Cerebellar cortex (tissue), 1 donor: ENCODE measurements at regions not wholly inside any gene's neighbourhood (a gene's known extent, or its start where the extent isn't known, plus 50 kb on each side); places are given as distances from the start of the nearest gene placed in this dataset.

Experiments
- DNase-seq: peaks from one replicate; pipeline ENCODE4 v3.0.0-alpha.2; 2015; ENCODE audit warnings: low spot score

DNA sequence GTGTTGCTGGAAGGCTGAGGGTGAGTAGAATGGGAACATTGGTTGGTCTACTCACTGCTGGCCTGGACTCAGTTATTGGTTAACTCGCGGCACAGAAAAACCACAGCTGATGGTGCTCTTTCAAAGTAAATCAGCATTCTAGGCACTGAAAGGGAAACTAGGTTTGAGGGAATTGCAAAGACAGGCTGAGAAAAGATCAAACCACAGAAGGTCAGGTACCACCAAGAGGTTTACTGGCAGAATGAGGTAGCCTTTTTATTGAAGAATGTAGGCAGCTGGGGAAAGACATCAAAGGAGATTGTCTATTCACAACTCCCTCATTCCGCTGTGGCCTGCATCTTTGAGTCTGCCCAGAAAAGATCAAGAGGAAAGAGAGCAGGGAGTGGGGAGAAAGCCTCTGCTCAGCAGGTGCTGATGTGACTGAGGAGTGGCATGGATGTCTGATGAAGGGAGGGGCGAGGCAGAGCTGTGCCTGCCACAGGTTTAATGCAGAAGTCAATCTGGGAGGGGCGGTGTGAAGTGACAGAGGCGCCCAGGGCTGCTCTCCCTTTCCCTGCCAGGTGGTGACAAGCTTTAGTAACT is 255.5 kb downstream of the MAN2A1 start:
- no peak for DNase-seq

DNA sequence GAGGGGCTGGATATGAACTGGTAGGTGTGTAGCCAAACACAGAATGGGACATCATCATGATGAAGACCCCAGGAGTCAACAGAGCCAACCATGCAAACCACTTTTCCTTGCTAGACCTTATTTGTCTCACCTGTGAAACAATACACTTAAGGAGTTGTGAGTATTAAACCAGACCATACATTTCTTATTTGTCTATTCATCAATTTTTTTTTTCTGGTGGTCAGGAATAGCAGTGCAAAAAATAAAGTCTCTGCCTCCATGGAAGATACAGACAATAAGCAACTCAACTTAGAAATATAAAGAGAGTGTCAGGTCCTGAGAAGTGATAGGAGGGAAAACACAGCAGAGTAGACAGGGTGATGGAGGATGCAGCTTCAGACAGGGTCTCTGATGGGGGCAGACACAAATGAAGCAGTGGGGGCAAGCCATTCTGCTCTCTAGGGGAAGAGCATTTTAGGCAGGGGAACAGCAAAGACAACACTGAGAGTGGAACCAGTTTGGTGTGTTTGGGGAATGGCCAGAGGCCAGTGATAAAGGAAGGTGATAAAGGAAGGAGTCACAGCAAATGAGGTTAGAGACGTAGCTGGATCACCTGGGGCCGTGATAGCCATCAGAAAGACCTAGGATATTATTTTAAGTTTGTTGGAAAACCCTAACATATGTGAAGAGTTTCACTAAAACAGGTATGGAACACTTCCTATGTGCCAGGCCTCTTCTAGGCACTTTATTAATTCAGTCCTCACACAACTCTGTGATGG is 256.2 kb downstream of the MAN2A1 start:
- no peak for DNase-seq

DNA sequence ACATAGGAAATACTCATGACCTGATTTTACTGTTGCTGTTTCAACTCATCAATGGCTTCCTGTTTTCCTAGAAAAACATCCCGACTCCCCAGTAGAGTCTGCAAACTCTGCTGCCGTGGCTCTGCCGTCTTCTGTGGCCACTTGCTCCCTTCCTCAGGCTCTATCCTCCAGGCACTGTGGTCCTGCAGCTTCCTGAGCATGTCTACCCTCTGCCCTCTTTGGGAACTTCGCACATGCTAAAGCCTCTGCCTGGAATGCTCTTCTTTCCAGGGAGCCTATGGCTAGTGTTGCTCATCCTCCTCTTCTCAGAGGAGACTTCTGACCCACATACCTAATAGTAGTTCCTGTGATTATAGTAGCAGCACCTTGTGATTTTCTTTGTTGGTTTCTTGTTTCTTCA is 256.9 kb downstream of the MAN2A1 start:
- DNase-seq, result no peak

DNA sequence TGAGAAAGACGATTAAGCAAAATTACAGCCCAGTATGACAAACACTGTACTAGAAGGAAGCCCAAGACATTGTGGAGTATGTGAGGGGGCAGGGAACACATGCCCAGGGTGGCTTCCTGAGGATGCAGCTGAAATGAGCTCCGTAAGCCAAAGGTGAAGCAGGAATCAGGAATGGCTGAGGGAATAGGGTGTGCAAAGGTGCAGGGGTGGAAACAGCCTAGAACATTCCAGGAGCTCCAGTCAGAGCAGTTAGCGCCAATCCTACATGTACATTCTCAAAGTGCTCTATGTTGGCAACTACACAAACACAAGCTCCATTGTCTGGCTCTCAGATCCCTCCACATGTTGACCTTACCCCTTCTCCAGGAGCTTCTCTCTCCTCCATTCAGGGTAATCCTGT is 257.9 kb downstream of the MAN2A1 start:
- no peak for DNase-seq

DNA sequence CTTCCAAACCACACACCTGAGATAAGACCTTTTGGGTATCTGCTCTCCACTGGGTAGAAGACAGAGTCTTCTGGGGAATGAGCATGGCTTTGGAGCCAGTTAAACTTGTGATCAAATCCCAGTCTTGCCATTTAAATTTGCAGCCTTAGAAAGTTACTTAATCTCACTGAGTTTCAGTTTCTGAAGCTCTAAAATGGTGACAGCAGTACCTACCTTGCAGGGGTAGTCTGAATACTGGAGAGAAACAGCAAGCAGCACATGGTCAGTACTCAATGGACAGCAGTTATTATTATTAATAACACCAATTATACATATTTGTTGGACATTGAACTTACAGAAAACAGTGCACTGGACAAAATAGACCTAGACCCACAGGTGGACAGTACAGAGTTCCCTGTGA is 260.9 kb downstream of the MAN2A1 start:
- no peak for DNase-seq

DNA sequence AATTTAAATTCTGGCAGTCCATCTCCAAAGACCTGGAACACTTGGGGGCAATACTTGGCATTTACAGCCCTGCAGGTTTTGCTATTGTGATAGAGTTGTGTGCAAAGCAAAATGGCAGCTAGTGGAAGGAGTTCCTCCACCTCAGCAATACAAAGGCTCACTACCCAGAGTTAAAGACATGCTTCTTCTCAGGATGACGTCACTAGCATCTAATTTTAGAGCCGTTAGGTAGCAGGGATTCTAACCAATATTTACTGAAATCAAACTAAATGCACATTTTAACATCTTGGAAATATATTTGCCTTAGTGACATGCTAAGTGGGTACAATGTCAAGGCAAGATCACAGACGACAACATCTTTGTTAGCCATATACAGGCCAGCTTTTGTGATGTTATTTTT is 261.6 kb downstream of the MAN2A1 start:
- DNase-seq, result no peak

DNA sequence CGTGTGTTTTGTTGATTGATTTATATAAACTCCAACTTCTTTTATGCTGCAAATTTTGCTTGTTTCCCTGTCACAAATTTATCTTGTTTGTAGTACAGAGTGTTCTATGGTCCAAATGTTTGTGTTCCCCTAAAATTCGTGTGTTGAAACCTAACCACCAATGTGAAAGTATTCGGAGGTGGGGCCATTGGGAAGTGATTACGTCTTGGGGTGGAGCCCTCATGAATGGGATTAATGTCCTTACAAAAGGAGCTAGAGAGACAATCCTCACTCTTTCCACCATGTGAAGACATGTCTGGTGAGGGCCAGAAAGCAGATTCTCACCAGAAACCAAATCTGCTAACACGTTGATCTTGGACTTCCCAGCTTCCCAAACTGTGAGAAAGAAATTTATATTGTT is 262.0 kb downstream of the MAN2A1 start:
- DNase-seq, result no peak

DNA sequence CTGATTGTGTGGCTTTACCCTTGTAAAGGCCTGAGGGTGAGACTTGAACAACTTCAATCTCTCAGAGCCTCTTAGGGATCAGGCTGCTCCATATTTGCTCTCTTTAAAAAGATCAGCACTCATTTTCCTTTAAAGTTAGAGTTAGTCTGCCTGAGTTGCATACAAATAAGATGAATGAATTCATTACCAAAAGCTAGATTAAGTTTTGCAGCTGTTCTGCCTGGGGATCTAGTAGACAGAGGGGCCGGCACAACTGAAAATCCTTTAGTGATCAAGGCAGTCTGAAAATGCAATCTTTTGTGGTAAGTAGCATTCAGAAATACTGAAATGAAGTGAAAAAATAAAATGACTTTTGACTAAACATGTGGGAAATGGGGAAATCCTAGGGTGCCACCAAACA is 264.0 kb downstream of the MAN2A1 start:
- no peak for DNase-seq

DNA sequence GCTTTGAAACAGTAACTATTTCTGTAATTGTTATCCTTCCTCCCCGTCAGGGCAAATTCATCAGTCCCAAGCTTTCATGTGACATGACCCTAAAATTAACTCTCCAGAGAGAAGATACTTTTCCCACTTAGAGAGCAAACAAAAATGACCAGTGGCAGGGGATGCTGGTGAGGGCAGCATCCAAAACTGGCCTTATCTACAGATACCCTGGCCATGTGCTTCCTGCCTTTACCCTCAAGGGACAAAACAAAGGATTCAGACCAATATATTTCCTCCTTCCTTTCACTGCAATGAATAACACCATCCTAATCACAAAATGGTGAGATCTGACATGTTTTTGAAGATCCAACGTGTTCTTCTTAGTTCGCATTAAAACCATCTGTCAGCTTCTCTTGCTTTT is 267.2 kb downstream of the MAN2A1 start:
- DNase-seq, result no peak

DNA sequence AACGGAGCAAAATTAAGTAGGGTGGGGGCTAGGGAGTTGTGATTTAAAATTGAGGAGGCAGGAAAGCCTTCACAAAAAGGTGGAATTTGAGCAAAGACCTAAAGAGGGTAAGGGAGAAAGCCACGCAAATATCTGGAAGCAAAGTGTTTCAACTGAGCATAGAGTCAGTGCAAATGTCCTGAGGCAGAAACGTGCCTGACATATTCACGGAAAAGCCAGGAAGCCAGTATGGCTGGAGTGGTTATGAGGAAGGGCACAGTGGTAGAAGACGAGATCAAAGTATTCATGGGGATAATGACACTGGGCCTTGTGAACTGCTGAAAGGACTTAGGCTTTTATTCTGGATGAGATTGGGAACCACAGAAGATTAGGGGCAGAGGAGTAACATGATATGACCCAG is 268.4 kb downstream of the MAN2A1 start:
- no peak for DNase-seq

DNA sequence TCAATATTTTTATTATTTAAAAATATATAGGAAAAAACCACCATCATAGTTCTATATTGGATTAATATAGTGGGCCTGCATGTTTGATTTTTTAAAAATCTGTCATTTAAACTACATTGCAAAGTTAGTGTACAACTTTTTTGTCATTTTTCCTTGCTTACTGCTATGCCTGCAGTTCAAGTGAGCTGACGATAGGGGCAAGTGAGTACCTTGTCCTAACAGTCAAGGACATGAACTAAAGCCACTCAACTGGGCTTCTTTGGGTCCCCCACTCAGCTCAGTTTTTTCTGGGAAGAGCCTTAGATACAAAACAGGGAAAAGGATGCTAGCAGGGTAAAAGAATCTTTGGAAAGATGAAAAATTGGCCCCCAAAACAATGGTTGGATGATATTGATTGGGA is 269.9 kb downstream of the MAN2A1 start:
- no peak for DNase-seq

DNA sequence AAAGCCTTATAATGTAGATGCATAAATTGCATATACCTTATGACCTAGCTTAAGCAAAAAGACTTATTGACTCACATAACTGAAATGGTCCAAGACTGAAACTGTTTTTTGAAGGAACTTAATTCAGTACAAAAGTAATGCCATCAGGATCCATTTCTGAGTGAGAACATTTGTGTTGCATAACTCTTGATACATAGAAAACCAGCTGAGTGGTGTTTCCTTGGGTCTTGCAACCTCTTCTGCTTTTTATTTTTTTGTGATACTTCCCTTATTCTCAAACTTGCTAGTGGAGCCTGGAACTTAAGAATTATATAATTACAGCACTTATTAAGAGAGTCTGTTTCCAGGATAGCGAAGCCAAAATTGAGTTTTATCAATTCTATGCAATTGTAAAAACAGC is 272.0 kb downstream of the MAN2A1 start:
- no peak for DNase-seq

DNA sequence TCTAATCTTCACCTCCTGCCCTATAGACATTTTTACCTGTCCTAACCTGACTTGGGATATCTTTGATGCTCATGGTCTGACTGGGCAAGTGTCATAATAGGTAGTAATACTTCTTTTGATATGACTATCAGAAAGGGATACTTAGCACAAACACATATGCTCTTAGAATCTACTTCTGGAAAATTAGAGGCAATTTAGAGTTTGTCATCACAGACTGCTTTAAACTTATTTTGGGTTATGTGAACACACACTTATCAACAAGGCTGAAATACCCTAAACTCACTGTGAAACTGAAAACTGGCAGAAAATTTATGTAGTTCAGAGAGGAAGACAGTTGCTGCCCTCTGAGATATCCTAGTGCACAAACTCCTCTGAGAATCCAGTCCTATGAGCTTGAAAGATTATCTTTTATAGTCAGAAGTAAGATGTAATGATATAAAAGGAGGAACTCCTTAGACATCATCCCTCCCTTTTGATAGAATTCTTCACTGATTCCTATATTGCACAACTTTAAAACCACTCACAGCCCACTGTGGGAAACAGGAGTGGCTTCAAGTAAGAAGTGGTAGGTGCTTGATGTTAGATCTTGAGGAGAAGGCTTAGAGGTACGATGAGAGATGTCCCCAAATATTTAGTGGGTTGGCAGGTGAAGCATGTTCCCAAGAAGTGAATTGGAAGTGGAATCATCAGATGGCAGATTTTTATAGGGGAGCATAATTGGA is 273.3 kb downstream of the MAN2A1 start:
- no peak for DNase-seq

DNA sequence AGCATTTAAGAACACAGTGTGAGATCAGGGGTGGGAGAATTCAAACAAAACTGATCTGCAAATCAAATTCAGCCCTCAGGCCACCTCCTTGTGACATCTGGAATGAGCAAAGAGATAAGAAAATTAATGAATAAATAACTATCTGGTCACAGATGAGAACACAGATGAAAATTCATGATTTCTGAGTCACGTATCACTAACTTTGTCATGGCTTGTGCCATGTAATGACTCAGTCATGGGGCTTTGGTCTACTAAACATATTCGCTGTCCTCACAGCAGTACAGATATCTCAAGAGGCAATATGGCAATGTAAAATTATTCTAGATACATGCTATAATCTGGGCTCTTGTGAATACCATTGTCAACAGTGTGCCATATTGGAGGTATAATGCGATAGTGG is 274.4 kb downstream of the MAN2A1 start:
- no peak for DNase-seq

DNA sequence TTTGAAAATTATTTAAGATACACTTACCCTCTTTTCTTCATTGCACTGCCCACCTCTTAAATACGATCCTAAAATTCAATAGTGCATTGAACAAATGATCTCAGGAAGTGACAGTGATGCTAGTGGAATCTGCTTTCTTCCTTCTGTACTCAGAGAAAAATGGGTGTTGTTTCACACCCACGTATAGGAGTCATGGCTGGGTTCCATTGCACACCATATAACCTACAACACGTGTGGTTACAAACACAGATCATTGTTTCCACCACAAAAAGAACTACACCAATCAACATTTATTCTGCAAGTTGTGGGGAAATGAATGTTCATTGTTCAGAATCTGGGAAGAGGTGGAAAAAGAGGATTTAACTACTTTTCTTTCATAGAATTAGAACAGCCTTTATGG is 275.9 kb downstream of the MAN2A1 start:
- DNase-seq, result no peak

DNA sequence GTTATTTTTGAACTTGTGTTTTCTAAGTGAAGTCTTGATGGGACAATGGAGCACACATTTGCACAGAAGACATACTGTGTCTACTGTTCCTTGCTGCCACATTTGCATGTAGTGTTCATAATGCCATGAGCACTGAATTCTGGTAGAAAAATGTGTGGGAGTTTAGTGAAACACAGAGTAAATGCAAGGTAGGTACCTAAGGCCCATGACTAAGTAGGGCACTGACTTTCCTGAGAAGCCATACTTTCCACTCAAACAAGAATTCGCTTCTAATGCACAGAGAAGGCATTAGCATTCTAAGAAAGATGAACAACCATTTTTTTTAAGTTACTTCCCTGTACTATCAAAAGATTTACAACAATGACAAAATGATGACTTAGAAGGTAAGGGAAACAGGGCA is 282.2 kb downstream of the MAN2A1 start:
- DNase-seq, result no peak

DNA sequence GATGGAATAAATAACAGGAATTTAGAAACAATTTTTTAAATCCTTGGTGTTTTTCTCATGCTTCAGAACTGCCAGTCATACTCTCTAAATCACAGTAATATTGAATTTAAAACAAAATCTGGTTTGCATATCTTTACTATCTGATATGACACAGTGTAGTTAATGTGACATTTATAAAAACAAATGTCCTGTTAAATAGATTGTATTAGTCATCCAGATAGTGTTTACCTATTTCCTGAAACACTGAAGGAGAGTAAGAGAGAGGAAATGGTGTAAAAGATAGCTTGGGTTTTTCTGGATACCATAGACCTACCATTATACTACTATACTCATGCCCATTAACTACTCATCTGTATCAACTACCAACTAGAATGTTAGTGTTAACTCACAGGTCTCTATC is 292.3 kb downstream of the MAN2A1 start:
- no peak for DNase-seq

DNA sequence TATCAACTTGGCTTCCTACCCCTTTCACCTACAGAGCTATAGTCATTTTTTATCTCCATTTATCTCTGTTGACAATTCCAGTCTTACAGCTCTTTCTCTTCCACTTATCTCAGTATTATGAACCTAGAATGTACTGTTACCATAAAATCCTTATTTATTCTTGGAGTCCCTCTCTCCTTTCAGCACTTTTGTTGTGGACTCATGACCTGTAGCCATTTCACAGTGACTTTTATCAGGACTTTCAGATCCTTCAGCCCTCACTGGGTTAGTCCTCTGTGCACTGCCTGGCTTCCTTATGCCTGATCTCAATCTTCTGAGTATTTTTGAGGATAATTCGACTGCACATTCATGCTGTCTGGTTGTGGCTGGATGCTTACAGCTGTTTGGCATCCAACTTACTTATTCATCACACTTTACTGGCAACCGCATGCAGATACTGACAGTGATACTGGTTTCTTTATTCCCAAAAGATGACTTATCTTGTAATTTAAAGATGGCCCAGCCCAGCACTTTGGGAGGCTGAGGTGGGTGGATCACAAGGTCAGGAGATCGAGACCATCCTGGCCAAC is 293.3 kb downstream of the MAN2A1 start:
- no peak for DNase-seq

DNA sequence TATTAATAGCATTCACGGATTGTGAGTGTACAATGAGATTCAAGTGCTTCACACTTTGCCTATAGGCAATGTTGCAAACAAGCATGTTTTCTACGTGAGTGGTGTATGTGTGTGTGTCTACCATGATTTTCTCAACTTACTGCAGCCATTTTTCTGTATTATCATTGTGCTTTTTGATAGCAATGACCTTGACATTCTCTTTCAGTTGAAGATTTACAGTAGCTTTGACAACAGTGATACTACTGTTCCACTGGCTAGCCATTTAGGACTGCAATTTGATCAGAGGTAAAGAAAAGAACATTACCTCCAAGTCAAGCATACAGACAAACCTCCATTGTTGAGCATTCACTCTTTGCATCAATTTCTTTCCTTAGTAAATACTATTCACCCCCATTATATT is 297.0 kb downstream of the MAN2A1 start:
- DNase-seq, result no peak

DNA sequence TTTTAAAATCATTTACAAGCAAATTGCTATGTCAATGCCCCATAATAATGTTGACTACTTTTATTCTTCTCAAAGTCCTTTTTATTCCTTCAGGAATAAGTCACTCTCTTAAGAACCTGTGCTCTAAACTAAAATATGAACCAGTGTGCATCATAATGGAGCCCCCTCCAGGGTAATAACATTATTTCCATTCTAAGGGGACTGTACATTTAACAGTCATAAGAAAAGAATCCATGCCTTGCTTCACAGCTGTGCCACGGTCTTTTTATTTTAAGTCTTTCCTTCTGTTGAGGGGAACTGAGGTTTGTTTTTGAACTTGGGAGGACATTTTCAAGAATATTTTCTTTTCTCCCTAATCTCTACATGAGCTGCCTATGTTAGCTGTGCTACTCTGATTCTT is 297.6 kb downstream of the MAN2A1 start:
- DNase-seq, result no peak

DNA sequence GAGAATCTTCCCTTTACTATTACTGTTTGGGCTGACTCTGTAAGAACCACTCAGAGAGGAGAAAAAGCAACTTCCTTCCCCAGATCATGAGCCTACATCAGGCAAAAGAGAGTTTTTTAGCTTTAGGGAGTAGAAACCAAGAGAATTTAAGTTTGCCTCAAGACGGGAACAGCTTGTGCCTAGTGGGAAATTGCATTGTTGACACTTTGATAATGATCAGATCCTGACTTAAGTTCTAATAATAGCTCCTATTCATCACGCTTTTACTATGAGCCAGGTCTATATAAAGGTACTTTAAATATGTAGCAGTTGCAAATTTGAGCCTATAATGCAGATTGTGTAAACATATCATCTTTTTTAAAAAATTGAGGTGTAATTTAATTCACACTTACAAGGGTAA is 298.2 kb downstream of the MAN2A1 start:
- DNase-seq, result no peak

DNA sequence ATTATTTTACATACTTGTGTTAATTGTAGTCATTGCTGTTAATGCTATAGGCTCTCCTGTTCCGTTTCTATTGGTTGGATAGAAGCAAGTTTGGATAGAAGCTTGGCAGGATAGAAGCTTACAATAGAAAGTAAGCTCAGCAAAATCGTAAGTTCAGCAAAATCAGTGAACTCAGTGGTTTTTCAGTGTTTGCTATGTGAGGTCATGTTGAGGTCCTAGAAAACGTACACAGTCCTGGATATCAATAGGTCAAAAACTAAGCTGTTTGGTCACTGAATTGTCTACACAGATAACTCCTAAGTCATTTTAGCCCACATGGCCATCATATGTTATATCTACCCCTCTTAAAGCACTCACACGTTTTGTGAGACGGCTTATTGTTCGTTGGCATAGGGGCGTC is 299.4 kb downstream of the MAN2A1 start:
- no peak for DNase-seq

DNA sequence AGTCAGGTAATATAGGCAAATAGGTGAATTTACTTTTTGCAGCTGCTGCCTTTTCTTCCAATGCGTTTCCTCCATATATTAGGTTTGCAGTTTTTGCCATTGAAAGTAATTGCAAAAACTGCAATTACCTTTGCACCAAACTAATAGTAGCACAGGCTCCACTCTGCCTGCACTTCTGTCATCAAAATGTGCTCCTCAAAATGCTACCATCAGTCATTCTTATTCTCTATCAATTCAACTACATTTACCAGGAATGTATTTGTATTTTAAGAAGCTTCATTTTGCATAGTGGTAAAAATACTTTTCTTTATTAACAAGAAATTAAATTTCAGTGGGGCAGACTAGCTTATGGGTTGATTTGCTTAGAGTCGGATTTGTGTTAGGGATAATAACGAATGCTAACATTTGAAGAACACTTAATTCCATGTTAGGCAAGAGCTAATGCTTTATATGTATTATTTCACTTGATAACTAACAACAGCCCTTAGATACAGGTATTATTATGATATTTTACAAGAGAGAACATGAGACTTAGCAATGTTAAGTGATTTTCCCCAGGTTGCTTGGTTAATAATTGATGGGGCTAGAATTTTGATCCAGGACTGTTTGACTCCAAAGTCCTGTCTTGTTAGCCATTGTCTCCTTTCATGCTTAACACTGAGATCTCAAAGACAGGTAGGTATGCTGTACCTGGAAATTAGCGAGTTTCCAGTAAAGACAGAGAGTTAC is 300.4 kb downstream of the MAN2A1 start:
- DNase-seq, result no peak
